HK-2 (cell line): ENCODE measurements at regions not wholly inside any gene's neighbourhood (a gene's known extent, or its start where the extent isn't known, plus 50 kb on each side); places are given as distances from the start of the nearest gene placed in this dataset.
"Not testable (repeated sequence)": the region's sequence is repeated elsewhere in the genome, so short reads cannot be mapped to it uniquely, and the experiment has no call there.

Experiments
- DNase-seq: peaks from one replicate; pipeline ENCODE4 v3.0.0-alpha.2; 2018; ENCODE audit not compliant: unreplicated experiment

DNA sequence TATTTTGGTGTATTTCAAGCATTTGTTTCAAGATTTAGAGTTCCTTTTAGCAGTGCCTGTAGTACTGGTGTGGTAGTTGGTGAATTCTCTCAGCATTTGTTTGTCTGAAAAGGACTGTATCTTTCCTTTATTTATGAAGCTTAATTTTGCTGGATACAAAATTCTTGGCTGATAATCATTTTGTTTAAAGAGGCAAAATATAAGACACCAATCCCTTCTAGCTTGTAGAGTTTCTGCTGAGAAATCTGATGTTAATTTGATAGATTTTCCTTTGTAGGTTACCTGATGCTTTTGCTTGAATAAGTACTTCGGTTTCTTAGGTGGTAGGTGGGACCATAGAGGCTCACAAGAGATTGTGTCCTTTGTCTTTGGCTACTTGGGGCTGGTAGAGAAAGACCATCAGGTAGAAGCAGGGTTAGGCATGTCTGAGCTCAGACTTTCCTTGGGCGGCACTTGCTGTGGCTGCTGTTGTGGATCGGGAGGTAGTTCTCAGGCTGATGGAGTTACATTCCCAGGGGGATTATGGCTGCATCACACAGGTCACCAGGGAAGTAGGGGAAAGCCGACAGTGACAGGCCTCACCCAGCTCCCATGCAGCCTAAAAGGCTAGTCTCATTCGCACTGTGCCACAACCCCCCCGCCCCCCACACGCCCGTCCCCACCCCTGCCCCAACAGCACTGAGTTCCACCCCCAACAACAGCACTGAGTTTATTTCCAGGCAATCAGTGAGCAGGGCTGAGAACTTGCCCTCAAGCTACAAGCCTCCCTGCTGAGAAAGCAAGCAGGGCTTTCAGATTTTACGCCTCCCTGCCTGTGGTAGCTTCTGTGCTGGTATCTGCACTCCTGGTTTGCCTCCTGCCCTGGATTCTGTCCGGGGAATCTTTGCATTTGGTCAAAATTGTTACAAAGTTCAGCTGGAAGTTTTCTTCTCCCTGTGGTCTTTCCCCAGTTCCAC, 127.1 kb upstream of the GLRA1 start:
- DNase-seq = no peak

DNA sequence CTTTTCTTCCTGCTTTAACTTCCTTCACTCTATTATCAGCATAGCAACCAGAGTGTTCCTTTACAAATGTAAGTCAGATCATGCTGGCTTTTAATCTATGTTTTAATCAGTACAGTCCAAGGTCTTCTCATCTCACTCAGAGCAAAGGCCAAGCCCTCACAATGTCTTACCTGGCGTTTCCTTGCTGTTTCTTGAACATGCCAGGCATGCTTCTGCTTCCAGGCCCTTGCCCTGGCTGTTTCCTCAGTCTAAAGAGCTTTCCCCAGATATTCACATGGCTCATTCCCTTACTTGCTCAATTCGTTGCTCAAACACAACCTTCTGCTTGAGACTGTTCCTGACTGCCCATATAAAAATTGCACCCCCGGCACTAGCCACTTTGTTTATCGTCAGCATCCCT, 121.7 kb upstream of the GLRA1 start:
- no peak for DNase-seq

DNA sequence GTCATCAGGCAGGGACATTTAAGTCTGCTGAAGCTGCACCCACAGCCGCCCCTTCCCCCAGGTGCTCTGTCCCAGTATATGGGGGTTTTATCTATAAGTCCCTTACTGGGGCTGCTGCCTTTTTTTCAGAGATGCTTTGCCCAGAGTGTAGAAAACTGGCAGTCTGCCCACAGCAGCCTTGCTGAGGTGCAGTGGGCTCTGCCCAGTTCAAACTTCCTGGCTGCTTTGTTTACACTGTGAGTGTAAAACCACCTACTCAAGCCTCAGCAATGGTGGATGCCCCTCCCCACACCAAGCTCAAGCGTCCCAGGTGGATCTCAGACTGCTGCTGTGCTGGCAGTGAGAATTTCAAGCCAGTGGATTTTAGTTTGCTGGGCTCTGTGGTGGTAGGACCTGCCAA, 114.2 kb upstream of the GLRA1 start:
- DNase-seq = not testable (repeated sequence)

DNA sequence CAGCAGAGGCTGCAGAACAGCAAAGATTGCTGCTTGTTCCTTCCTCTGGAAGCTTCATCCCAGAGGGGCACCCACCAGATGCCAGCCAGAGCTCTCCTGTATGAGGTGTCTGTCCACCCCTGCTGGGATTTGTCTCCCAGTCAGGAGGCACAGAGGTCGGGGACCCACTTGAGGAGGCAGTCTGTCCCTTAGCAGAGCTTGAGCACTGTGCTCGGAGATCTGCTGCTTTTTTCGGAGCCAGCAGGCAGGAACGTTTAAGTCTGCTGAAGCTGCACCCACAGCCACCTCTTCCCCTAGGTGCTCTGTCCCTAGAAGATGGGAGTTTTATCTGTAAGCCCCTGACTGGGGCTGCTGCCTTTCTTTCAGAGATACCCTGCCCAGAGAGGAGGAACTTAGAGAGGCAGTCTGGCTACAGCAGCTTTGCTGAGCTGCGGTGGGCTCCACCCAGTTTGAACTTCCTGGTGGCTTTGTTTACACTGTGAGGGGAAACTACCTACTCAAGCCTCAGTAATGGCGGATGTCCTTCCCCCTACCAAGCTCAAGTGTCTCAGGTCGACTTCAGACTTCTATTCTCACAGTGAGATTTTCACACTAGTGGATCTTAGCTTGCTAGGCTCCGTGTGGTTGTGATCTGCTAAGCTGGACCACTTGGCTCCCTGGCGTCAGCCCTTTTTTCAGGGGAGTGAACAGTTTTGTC, 101.8 kb upstream of the GLRA1 start:
- not testable (repeated sequence) for DNase-seq

DNA sequence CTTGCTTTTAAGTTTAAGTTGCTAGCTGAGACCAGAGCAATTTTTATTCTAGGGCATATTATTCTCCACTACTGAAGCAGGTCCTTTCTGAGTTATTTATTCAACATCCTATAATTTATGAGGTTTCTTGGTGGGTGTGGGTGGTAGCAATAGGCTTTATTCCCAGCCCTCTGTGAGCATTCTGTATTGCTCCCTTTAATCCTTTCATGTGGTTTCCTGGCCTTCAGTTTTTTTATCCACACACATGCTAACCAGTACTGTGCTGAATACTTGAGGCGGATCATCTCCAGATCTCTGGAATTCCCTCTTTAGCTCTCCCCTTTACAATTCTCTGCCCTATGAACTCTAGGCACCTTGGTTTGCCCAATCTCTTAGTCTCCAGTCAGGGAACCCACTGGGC, 91.8 kb upstream of the GLRA1 start:
- no peak for DNase-seq

DNA sequence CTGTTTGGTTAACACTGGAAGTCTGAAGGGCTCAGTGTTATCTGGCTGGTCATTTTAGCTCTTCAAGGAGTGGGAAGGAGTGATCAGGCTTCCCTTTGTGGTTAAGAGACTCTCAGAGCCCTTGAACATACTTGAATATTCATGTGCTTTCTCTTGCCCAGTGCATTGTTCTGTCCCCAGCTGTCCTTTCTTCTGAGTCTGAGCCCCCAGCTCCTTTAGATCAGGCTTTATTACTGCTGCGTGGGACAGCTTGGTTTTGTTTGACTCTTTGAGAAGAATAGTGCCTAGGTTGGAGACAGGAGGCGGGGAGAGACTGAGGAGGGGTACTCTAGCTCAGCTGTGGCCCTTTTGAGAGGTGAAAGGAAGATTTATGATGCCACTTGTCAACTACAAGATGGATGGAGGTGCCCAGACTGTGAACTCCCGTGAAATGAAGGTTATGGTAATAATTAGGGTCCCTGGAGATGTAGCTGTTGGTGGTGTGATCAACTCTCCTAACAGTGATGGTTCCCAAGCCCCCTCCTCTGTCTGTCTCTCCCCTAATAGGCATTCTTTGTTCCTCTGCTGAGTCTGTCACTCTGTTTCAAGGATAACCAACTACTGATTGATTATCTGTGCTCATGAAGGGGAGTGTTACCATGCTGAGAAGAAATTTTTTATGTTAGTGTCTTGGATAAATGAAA, 83.1 kb upstream of the GLRA1 start:
- no peak for DNase-seq

DNA sequence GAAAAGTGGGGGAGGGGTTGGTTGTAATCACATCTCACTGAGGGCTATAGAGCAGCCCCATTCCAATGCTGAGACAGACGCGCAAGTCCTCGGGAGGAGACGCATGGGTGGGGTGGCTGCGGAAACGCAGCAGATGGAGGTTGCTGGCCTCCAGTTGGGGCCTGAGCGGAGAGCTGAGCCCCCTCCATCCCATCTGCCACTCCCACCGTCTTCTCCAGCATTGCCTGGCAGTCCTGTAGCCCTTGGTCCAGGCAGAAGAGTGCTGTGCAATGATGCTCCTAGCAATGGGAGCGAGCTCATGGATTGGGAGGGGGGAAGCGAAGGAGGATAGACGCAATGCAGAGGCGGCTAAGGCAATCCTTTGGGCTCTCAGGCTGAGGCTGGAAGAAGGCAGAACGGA, 79.4 kb upstream of the GLRA1 start:
- no peak for DNase-seq
